Sigmoid colon (tissue), 6 donors: ENCODE measurements at regions not wholly inside any gene's neighbourhood (a gene's known extent, or its start where the extent isn't known, plus 50 kb on each side); places are given as distances from the start of the nearest gene placed in this dataset.

Experiments
- DNase-seq: peaks from one replicate; pipeline ENCODE4 v3.0.0-alpha.2; 2019
- H3K27ac ChIP-seq, 4 donors: fragments of 200-600 bp; sonication (generic); one replicate each; pipeline ENCODE4 v1.5.1; 2016 to 2019; ENCODE audit warnings: mild to moderate bottlenecking in 1 of 4
- H3K27me3 ChIP-seq, 3 donors: fragments of 200-600 bp; sonication (generic); one replicate each; pipeline ENCODE4 v1.5.1; 2019; ENCODE audit warnings: mild to moderate bottlenecking in 1 of 3
- H3K36me3 ChIP-seq, 4 donors: fragments of 200-600 bp; sonication (generic); one replicate each; pipeline ENCODE4 v1.5.1; 2016 to 2019
- H3K4me1 ChIP-seq, 4 donors: fragments of 200-600 bp; sonication (generic); one replicate each; pipeline ENCODE4 v1.5.1; 2017 to 2019
- H3K4me3 ChIP-seq, 4 donors: fragments of 200-600 bp; sonication (generic); one replicate each; pipeline ENCODE4 v1.5.1; 2017 to 2019; ENCODE audit warnings: mild to moderate bottlenecking in 2 of 4, moderate library complexity in 1 of 4
- H3K9me3 ChIP-seq, 4 donors: fragments of 200-600 bp in 3 of 4; sonication (generic) in 3 of 4; one replicate each; pipeline versions ENCODE4 v1.5.1 to v1.6.1; 2013 to 2019
- EP300 ChIP-seq, 4 donors: sonication (generic); formaldehyde crosslinking; IDR thresholded peaks; one replicate each; pipeline ENCODE4 v1.6.1; 2017; ENCODE audit warnings: antibody characterized with exemption in 4 of 4
- POLR2A ChIP-seq, 2 donors: fragments of 450-650 bp; IDR thresholded peaks; one replicate each; pipeline ENCODE4 v1.6.1; 2016; ENCODE audit warnings: antibody characterized with exemption in 2 of 2, mild to moderate bottlenecking in 2 of 2, moderate library complexity in 2 of 2
- POLR2AphosphoS5 ChIP-seq, 4 donors: sonication (generic); formaldehyde crosslinking; IDR thresholded peaks; one replicate each; pipeline ENCODE4 v1.6.1; 2017; ENCODE audit warnings: antibody characterized with exemption in 4 of 4
- WGBS, 2 donors: extraction: QIAGEN DNeasy Blood & Tissue Kit; methylation state at CpG; one replicate each; pipeline ENCODE4 v1.1.7; 2013; 5-methylcytosine and 5-hydroxymethylcytosine counted together
- intact Hi-C: fragments of 100-400 bp; cut with DNase I; formaldehyde crosslinking; loops from one replicate; pipeline ENCODE4 v1.15.1; 2023
- TF ChIP-seq, protein P1 (sequence below), 4 experiments: fragments of 450-650 bp in 3 of 4; fragments of 200-600 bp in 1 of 4; IDR thresholded peaks; one replicate each; pipeline ENCODE4 v1.5.1; 2016 to 2019; ENCODE audit warnings: antibody characterized with exemption in 4 of 4, mild to moderate bottlenecking in 3 of 4, moderate library complexity in 2 of 4
- donor health status: healthy with polysubstance abuse.
- donor health status: healthy.

DNA sequence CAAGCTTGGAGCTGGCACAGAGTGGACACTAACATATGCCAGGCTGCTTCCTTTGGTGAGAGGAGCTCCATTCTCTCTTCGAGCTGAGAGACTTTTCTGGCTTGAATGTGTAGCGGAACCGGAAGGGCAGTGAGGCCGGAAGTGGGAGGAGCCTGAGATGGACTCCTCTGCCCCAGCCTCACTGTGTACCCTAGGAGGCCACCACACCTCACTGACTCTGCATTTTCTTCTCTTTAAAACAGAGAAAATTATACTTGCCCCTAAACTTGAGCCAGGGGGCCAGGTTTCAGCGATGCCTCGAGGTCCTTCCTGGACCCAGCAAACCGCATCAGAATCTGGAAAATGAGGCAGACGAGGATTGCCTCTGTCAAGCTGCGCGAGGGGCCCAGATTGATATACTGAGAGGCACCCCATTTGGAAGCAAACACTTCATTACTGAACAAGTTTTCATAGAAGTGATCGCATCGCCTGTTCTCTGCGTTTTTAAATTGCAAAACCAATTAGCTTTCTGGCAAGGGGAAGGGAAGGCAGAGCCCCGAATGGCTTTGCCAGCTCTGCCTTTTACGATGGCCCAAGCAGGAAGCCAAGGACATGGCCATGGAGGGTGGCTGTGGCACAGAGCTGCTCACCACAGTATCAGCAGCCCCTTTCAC lies 708.1 kb downstream of the PTPRU start:
- DNase-seq = no peak

GRCh38 chr1:29943034-29943433 lies 706.7 kb downstream of the PTPRU start:
- Histone ChIP-seq H3K27me3 (peaks cover 0 to 15% (median 0%) of the 10 kb centered on the region in 3 donors), H3K36me3 (no peaks in the 10 kb centered on the region), H3K4me3 (no peak overlapping the region), H3K4me1 (no peaks in the 10 kb centered on the region), H3K27ac (no peak overlapping the region), H3K9me3 (no peaks in the 10 kb centered on the region)
- WGBS, 2 donors = 84 to 88% methylated on average over 2 of the region's 2 CpGs
- intact Hi-C loops = no loop called here
- no peak for TF ChIP-seq POLR2A (IDR thresholded peaks at IDR 0.05)
- no peak for TF ChIP-seq EP300 (IDR thresholded peaks at IDR 0.05)
- TF ChIP-seq POLR2AphosphoS5 (IDR thresholded peaks at IDR 0.05) = no peak
- TF ChIP-seq, protein P1, sequence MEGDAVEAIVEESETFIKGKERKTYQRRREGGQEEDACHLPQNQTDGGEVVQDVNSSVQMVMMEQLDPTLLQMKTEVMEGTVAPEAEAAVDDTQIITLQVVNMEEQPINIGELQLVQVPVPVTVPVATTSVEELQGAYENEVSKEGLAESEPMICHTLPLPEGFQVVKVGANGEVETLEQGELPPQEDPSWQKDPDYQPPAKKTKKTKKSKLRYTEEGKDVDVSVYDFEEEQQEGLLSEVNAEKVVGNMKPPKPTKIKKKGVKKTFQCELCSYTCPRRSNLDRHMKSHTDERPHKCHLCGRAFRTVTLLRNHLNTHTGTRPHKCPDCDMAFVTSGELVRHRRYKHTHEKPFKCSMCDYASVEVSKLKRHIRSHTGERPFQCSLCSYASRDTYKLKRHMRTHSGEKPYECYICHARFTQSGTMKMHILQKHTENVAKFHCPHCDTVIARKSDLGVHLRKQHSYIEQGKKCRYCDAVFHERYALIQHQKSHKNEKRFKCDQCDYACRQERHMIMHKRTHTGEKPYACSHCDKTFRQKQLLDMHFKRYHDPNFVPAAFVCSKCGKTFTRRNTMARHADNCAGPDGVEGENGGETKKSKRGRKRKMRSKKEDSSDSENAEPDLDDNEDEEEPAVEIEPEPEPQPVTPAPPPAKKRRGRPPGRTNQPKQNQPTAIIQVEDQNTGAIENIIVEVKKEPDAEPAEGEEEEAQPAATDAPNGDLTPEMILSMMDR (IDR thresholded peaks at IDR 0.05) = no peak
- DNase-seq = no peak

More for the DNA sequence above, 708.1 kb downstream of the PTPRU start:
- H3K4me3 ChIP-seq = no peak overlapping the region
- H3K27me3 ChIP-seq = peaks cover 0 to 15% (median 0%) of the 10 kb centered on the region in 3 donors
- intact Hi-C loops = no loop called here
- TF ChIP-seq, protein P1 (IDR thresholded peaks at IDR 0.05) = no peak
- TF ChIP-seq EP300 (IDR thresholded peaks at IDR 0.05) (no peak), POLR2AphosphoS5 (IDR thresholded peaks at IDR 0.05) (no peak), POLR2A (IDR thresholded peaks at IDR 0.05) (no peak)
- H3K27ac ChIP-seq = no peak overlapping the region
- H3K36me3 ChIP-seq = no peaks in the 10 kb centered on the region
- WGBS, 2 donors = 65 to 68% methylated on average over 15 of the region's 15 CpGs
- H3K9me3 ChIP-seq = no peaks in the 10 kb centered on the region
- H3K4me1 ChIP-seq = no peaks in the 10 kb centered on the region

DNA sequence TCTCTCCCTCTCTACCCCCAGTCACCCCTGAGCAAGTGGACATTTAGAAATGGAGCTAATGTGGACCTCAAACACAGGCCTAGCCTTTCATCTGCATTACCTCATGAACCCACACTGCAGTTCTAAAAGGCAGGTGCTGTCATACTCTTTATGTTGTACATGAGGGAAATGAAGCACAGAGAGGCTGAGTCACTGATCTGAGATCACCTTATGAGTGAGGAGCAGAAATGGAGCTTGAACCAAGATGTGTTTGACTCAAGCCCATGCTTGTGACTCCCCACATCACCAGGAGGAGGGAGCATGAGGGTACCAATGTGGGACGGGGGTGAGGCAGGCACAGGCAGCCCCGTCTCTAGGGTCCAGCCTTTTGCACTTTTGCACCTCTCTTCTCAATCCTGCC lies 702.8 kb downstream of the PTPRU start:
- Histone ChIP-seq H3K27ac (no peak overlapping the region), H3K4me1 (no peaks in the 10 kb centered on the region), H3K4me3 (no peak overlapping the region), H3K36me3 (no peaks in the 10 kb centered on the region), H3K9me3 (no peaks in the 10 kb centered on the region), H3K27me3 (peaks cover 0 to 6% (median 0%) of the 10 kb centered on the region in 3 donors)
- 83 to 87% methylated on average over 2 of the region's 2 CpGs for WGBS, 2 donors
- no peak for DNase-seq
- intact Hi-C loops = no loop called here
- TF ChIP-seq EP300 (IDR thresholded peaks at IDR 0.05) = no peak
- no peak for TF ChIP-seq POLR2AphosphoS5 (IDR thresholded peaks at IDR 0.05)
- TF ChIP-seq POLR2A (IDR thresholded peaks at IDR 0.05) = no peak
- TF ChIP-seq, protein P1 (IDR thresholded peaks at IDR 0.05) = no peak

DNA sequence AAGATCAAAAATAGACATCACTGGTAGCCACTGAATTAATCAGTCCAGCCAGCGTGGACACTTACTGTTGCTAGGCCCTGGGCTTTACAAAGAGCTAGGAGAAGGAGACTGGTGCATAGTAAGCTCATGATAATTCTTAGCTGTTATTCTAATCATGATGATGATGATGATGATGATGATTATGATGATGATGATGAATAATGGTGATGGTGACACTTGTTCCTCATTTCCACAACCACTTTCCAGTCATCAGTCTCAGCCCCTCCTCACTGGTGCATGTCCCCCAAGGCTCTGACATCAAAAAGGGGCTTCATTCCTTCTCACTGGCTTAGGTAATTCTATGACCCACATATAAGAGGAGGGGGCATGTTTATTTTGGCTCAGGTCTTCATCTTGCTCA lies 701.0 kb downstream of the PTPRU start:
- no peak overlapping the region for H3K27ac ChIP-seq
- no peak for TF ChIP-seq EP300 (IDR thresholded peaks at IDR 0.05)
- no peak for TF ChIP-seq POLR2A (IDR thresholded peaks at IDR 0.05)
- TF ChIP-seq, protein P1 (IDR thresholded peaks at IDR 0.05) = no peak
- TF ChIP-seq POLR2AphosphoS5 (IDR thresholded peaks at IDR 0.05) = no peak
- no peak for DNase-seq
- intact Hi-C loops = no loop called here
- H3K4me3 ChIP-seq = no peak overlapping the region
- H3K4me1 ChIP-seq = no peaks in the 10 kb centered on the region
- no peaks in the 10 kb centered on the region for H3K9me3 ChIP-seq
- WGBS, 2 donors = 90 to 93% methylated on average over 1 of the region's 1 CpG
- H3K27me3 ChIP-seq = peaks cover 0 to 9% (median 0%) of the 10 kb centered on the region in 3 donors
- no peaks in the 10 kb centered on the region for H3K36me3 ChIP-seq
